ENCODE measurements at regions not wholly inside any gene's neighbourhood (a gene's known extent, or its start where the extent isn't known, plus 50 kb on each side); places are given as distances from the start of the nearest gene placed in this dataset.

- TF ChIP-seq EZH2 (IDR thresholded peaks at IDR 0.05; ENCODE audit: borderline replicate concordance, control insufficient read depth, low read depth, low read length) = no peak
- no peak for TF ChIP-seq ZNF207 (IDR thresholded peaks at IDR 0.05; ENCODE audit: borderline replicate concordance)
- no peak for TF ChIP-seq POLR2AphosphoS5 (IDR thresholded peaks at IDR 0.05; ENCODE audit: low read length)
- no peak for TF ChIP-seq SIN3A (IDR thresholded peaks at IDR 0.05; ENCODE audit: low read depth, low read length)
- no peak for TF ChIP-seq RAD21 (IDR thresholded peaks at IDR 0.05; ENCODE audit: insufficient read depth, low read depth, low read length)
- TF ChIP-seq TBL1XR1 (IDR thresholded peaks at IDR 0.05; ENCODE audit: low read depth, low read length) = no peak
- no peak for TF ChIP-seq CREB1 (IDR thresholded peaks at IDR 0.05; ENCODE audit: low read depth)
- no peak for TF ChIP-seq CTCF (IDR thresholded peaks at IDR 0.05 in 2 of 3, conservative IDR thresholded peaks at IDR 0.05 in 1 of 3; ENCODE audit: control insufficient read depth in 2 of 3, extremely low read depth in 1 of 3, insufficient read depth in 1 of 3, low read depth in 3 of 3, low read length in 3 of 3)
- no peak for TF ChIP-seq MYB (IDR thresholded peaks at IDR 0.05; ENCODE audit: borderline replicate concordance, low read depth, low read length)
- TF ChIP-seq PAX5 (IDR thresholded peaks at IDR 0.05; ENCODE audit: borderline replicate concordance, low read depth, low read length) = no peak
- no peak for TF ChIP-seq SP1 (IDR thresholded peaks at IDR 0.05; ENCODE audit: low read depth, low read length)
Measured at GRCh38 chr7:46109437-46109836, 188.4 kb upstream of the IGFBP3 start.
